ENCODE measurements at regions not wholly inside any gene's neighbourhood (a gene's known extent, or its start where the extent isn't known, plus 50 kb on each side); places are given as distances from the start of the nearest gene placed in this dataset.
"Not testable (repeated sequence)": the region's sequence is repeated elsewhere in the genome, so short reads cannot be mapped to it uniquely, and the experiment has no call there.

DNA sequence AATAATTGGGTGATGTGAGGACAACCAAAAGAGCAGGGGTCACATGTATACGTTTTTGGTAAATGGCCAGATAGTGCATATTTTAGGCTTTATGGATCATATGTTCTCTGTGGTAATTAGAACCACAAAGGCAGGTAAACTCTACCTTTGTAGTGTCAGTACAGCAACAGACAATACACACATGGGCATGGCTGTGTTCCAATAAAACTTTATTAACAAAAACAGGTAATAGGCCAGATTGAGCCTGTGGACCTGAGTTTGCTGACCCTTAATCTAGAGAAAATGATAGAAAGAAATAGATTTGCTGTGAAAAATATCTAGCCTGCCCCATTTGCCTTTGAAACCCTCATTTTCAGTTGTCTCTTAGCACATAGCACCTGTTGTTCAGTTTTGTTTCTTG is 177.2 kb upstream of the CXCR4 start:
- H3K36me3 Mint-ChIP-seq: no peaks in the 10 kb centered on the region
- H3K4me1 Mint-ChIP-seq: peaks cover 13% of the 10 kb centered on the region
- H3K27me3 Mint-ChIP-seq: peaks cover 6% of the 10 kb centered on the region
- no peak for DNase-seq
- CTCF ChIA-PET: interaction anchor here (1.5 kb wide), 1 partner anchor 14 kb away, joined by 3 read pairs; no protein-coding TSS in a partner anchor
- no peaks in the 10 kb centered on the region for H3K9me3 Mint-ChIP-seq
- H3K4me3 Mint-ChIP-seq: no peak overlapping the region
- no peak overlapping the region for H3K27ac Mint-ChIP-seq

DNA sequence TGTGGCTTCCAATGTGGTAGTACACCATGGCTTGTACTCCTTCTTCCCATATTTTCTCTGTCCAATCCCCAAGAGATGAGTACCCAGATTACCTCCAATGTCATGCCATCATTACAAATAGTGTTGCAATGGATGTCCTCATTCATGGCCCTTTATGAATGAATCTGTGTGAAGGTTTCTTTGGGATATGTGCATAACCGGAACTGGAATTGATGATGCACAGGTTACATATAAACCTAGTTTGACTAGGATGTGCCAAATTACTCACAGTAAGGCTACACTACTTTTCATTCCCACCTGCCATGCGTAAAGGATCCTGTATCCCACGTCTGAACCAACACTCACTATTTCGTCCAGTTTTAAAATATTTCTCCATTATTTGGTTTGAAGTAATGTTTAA is 173.9 kb upstream of the CXCR4 start:
- CTCF ChIA-PET: no interaction called here
- H3K4me3 Mint-ChIP-seq: no peak overlapping the region
- H3K36me3 Mint-ChIP-seq: no peaks in the 10 kb centered on the region
- peaks cover 5% of the 10 kb centered on the region for H3K27me3 Mint-ChIP-seq
- H3K27ac Mint-ChIP-seq: no peak overlapping the region
- H3K4me1 Mint-ChIP-seq: peaks cover 8% of the 10 kb centered on the region
- H3K9me3 Mint-ChIP-seq: no peaks in the 10 kb centered on the region
- DNase-seq: no peak

DNA sequence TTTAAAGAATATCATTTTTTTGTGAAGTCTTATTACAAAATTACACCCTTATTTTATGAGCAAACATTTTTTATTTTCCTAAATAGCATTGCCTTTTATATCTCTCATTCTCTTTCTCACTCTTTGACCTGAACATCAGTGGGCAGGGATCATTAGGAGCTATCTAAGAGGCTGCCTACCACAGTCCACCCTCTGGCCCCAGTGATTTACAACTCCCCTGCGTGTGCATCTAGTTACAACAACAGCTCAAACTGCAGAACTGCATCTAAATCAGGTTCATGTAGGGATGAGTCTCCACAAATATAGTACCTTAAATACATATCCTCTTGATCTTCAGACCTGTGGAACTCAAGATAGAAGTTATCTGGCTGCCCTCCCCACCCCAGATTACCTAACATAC is 172.4 kb upstream of the CXCR4 start:
- DNase-seq: no peak
- CTCF ChIA-PET: no interaction called here
- Mint-ChIP-seq H3K27me3 (peaks cover 5% of the 10 kb centered on the region), H3K9me3 (no peaks in the 10 kb centered on the region), H3K36me3 (no peaks in the 10 kb centered on the region), H3K4me3 (no peak overlapping the region), H3K27ac (no peak overlapping the region), H3K4me1 (peaks cover 8% of the 10 kb centered on the region)

DNA sequence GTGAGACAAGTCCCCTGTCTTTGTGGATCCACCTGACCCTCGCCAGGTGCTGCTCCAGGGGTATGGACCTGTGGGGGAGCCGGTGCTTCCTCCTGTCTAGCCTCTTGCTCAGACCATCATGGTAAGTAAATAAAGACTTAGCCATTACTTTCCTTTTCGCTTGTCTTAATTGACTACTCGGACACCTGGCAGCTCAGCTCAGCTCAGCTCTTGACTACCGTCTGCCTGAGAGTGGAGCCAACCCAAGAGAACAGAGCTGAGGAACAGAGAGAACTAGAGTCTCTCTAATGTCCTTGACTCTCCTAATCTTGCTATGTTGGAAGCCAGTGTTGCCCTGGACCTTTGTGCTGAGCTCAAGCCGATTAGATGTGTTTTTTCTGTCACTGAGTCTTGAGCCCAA is 170.3 kb upstream of the CXCR4 start:
- Mint-ChIP-seq H3K36me3 (no peaks in the 10 kb centered on the region), H3K27me3 (peaks cover 5% of the 10 kb centered on the region), H3K4me3 (no peak overlapping the region), H3K9me3 (no peaks in the 10 kb centered on the region), H3K4me1 (peaks cover 14% of the 10 kb centered on the region), H3K27ac (no peak overlapping the region)
- no peak for DNase-seq
- CTCF ChIA-PET: no interaction called here

DNA sequence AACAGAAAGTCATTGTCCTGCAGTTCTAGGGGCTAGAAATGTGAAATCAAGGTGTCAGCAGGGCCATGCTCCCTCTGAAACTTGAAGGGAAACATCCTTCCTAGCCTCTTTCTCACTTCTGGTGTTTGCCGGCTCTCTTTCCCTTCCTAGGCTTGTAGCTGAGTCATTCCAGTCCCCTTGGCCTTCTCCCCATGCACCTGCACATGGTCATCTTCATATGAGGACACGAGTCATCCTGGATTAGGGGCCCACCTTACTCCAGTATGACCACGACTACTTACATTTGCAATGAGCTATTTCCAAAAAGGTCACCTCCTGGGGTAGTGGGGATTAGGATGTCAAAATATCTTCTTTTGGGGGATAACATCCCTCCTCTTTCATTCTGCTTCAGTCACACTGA is 168.5 kb upstream of the CXCR4 start:
- H3K27ac Mint-ChIP-seq: no peak overlapping the region
- no peaks in the 10 kb centered on the region for H3K36me3 Mint-ChIP-seq
- H3K9me3 Mint-ChIP-seq: no peaks in the 10 kb centered on the region
- no peak for DNase-seq
- CTCF ChIA-PET: interaction anchor here (1.0 kb wide), 1 partner anchor 18 kb away, joined by 3 read pairs; no protein-coding TSS in a partner anchor
- H3K27me3 Mint-ChIP-seq: peaks cover 5% of the 10 kb centered on the region
- no peak overlapping the region for H3K4me3 Mint-ChIP-seq
- peaks cover 23% of the 10 kb centered on the region for H3K4me1 Mint-ChIP-seq

DNA sequence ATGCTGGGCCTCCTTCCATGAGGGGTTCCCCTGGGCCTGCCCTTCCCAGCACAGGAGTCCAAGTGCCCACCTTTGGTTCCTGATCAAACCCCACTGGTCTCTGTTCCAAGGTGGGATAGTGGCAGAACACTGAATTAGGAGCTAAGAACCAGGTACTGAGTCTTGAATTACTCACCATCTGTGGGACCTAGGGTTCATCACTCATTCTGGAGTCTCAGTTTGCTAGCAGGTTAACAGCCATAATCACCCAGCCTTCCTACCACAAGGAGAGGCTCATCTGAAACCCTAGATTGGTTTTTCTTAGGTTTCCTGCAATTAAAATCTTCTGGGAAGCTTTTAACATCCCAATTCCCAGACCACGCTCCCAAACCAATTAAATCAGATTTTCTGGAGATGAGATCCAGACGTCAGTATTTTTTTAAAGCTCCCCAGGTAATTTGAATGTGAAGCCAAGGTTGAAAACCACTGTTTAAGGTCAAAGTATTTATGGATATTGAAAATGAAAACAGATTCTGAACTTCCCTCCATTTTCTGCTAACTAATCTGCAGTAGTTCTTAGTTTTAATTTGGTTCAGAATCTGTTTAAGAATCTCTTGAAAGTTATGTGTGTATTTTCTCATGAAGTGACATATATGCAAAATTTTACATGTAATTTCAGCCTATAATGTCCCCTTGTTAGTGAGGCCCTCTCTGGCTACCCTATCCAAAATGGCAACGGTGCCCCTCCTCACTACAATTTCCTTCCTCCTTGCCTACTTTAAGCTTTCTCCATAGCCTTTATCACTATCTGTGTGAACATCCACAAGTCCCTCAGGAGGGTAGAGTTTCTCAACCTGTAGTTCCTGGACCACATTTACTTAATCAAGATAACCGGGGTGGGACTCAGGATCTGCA is 166.5 kb upstream of the CXCR4 start:
- H3K27ac Mint-ChIP-seq: no peak overlapping the region
- no peak overlapping the region for H3K4me3 Mint-ChIP-seq
- CTCF ChIA-PET: interaction anchor here (0.6 kb wide), 2 partner anchors 67 to 100 kb away, joined by 3 read pairs; no protein-coding TSS in a partner anchor
- H3K4me1 Mint-ChIP-seq: peaks cover 34% of the 10 kb centered on the region
- no peak for DNase-seq
- peaks cover 5% of the 10 kb centered on the region for H3K27me3 Mint-ChIP-seq
- H3K36me3 Mint-ChIP-seq: no peaks in the 10 kb centered on the region
- H3K9me3 Mint-ChIP-seq: no peaks in the 10 kb centered on the region

DNA sequence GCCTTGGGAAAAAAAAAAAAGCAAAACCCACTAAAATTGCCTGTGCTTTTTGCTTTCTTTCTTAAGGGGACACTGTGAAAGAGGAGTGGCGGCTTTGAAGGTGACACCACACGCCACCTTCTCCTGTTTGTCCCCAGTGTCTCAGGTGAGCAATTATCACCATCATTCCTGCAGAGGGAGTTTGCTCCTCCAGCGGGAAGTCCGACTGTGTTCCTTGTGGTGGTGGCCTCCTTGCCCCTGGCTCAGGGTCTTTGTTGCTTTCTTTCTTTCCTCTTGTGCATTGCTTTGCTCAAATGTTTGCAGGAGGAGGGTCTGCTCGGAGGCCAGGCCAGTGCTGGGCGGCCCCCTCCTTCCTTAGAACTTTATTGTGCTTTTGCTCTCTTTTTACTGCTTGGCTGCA is 164.3 kb upstream of the CXCR4 start:
- Mint-ChIP-seq H3K4me3 (no peak overlapping the region), H3K4me1 (peaks cover 36% of the 10 kb centered on the region), H3K36me3 (no peaks in the 10 kb centered on the region), H3K27ac (no peak overlapping the region), H3K9me3 (no peaks in the 10 kb centered on the region), H3K27me3 (peaks cover 3% of the 10 kb centered on the region)
- DNase-seq: no peak
- CTCF ChIA-PET: no interaction called here

DNA sequence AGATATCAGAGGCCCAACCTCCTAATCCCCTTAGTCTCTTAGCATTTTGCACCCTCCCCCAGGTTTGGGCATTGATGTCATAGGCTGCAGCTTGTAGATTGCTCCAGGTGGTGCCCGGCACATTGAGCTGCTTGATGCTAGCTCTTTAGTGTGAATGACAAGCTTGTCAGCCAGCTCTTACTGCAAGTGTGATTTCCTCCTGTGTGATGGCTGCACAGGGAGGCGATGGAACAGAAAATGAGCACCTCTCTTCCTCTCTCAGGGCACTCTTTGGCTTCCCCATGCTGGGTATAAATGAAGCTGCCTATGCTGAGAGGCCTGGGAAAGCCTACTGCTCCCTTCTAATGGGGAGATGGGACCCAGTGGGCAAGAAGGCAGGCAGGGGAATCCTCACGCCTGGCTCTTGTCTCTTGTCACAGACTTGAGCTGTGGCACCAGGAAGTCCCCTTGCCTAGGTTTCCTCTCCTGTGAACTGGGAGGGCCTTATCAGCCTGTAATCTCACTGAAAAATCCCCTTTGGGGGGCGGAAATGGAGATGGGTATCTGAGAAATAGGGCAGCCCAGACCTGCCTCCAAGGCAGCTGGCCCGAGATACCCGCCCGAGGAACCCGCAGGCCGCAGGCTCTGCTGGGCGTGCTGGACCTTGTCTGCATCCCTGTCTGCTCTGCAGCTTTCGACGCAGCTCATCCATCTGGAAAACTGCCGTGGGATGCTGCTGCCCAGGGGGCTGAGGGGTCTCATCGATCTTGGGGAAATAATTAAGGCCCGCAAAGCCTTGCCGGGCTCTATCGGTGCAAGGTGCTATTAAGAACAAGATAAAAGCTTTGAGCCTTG is 163.5 kb upstream of the CXCR4 start:
- H3K9me3 Mint-ChIP-seq: no peaks in the 10 kb centered on the region
- CTCF ChIA-PET: interaction anchor here (0.7 to 1.1 kb wide), 5 partner anchors 14 to 363 kb away, joined by 3 to 4 read pairs (median 3); no protein-coding TSS in a partner anchor
- H3K27me3 Mint-ChIP-seq: peaks cover 3% of the 10 kb centered on the region
- peak overlapping the region; percentile 84 for H3K27ac Mint-ChIP-seq
- DNase-seq: peak; percentile 54
- no peak overlapping the region for H3K4me3 Mint-ChIP-seq
- no peaks in the 10 kb centered on the region for H3K36me3 Mint-ChIP-seq
- peaks cover 36% of the 10 kb centered on the region for H3K4me1 Mint-ChIP-seq

DNA sequence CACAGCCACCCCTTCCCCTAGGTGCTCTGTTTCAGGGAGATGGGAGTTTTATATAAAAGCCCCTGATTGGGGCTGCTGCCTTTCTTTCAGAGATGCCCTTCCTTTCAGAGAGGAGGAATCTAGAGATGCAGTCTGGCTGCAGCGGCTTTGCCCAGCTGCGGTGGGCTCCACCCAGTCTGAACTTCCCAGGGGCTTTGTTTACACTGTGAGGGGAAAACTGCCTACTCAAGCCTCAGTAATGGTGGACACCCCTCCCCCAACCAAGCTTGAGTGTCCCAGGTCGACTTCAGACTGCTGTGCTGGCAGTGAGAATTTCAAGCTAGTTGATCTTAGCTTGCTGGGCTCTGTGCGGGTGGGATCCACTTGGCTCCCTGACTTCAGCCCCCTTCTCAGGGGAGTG is 148.4 kb upstream of the CXCR4 start:
- H3K9me3 Mint-ChIP-seq: peaks cover 32% of the 10 kb centered on the region
- H3K4me3 Mint-ChIP-seq, H3K27me3 Mint-ChIP-seq, H3K27ac Mint-ChIP-seq, H3K36me3 Mint-ChIP-seq, DNase-seq, CTCF ChIA-PET, H3K4me1 Mint-ChIP-seq: not testable (repeated sequence)

DNA sequence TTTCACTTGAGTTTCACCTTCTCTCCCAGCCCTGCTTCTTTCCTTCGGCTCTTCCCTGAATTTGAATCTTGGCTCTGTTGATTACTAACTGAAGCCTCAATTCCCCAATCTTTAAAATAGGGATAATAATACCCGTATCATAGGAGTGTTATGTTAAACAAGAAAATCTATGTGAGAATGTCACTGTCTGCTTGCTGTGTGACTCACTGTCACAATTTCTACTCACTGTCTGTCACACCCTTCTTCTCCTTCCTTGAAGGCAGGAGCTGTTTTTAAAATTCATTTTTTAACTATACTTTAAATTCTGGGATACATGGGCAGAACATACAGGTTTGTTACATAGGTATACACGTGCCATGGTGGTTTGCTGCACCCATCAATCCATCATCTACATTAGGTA is 141.6 kb upstream of the CXCR4 start:
- Mint-ChIP-seq H3K27ac (no peak overlapping the region), H3K4me1 (no peaks in the 10 kb centered on the region), H3K36me3 (peaks cover 1% of the 10 kb centered on the region), H3K9me3 (peaks cover 10% of the 10 kb centered on the region), H3K27me3 (peaks cover 8% of the 10 kb centered on the region), H3K4me3 (no peak overlapping the region)
- DNase-seq: no peak
- CTCF ChIA-PET: interaction anchor here (1.0 kb wide), 1 partner anchor 9 kb away, joined by 4 read pairs; no protein-coding TSS in a partner anchor

DNA sequence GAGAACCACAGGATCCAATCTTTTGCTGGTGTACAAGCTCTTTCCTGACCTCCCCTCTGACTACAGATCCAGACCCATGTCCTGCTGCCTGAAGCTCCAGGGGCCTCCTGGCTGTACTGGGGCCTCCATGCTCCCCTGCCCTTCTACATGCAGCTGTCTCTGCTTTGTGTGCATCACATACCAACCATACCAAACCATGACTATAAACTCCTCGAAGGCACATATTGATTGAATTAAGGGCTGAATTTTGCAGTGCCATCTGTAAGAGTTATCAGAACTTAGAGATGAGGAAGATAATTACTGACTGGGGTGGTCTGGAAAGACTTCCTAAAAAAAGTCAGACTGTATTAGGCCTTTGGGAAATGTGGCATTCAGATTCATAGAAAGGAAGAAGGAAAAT is 139.9 kb upstream of the CXCR4 start:
- no peaks in the 10 kb centered on the region for H3K9me3 Mint-ChIP-seq
- no peak overlapping the region for H3K27ac Mint-ChIP-seq
- H3K36me3 Mint-ChIP-seq: no peaks in the 10 kb centered on the region
- H3K27me3 Mint-ChIP-seq: peaks cover 8% of the 10 kb centered on the region
- CTCF ChIA-PET: no interaction called here
- no peak for DNase-seq
- no peaks in the 10 kb centered on the region for H3K4me1 Mint-ChIP-seq
- no peak overlapping the region for H3K4me3 Mint-ChIP-seq

DNA sequence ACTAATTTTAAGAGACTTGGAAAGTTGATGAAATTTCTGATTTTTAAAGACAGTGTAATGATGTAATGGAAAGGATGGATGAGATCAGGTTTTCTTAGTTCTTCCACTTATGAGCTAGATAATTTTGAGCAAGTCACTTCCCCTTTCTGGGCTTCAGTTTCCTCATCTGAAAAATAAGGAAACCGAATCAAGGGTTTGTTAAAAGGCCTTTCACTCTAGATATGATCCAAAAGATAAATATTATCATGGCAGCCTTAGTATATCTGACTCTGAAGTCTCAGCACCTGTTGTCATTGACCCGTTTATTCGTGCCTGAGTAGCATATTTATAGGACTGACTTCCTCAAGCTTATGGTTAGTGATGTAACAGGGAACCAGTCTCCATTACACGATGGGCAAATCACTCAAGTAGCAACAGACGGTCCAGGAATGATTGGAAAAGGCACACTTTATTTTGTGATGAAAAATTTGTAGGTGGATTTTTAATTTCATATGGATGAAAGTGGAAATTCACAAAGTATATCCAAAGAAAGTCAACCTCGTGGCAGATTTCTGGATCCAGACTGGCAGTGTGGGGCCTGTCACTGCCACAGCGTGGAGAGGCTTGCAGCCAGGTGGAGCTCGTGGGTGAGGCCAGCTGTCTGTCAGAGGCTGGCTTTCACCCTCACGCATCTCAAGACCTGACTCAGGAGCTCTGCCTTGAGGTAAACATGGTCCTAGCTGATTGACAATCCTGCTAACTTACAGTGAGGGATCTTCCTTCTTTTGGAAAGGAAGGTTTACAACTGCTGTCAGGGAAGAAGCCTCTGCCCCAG is 137.9 kb upstream of the CXCR4 start:
- Mint-ChIP-seq H3K27ac (no peak overlapping the region), H3K27me3 (peaks cover 13% of the 10 kb centered on the region), H3K9me3 (no peaks in the 10 kb centered on the region), H3K36me3 (no peaks in the 10 kb centered on the region), H3K4me3 (no peak overlapping the region), H3K4me1 (peaks cover 6% of the 10 kb centered on the region)
- DNase-seq: no peak
- CTCF ChIA-PET: interaction anchor here (0.6 to 1.4 kb wide), 7 partner anchors 17 to 436 kb away, joined by 3 to 5 read pairs (median 4); no protein-coding TSS in a partner anchor

DNA sequence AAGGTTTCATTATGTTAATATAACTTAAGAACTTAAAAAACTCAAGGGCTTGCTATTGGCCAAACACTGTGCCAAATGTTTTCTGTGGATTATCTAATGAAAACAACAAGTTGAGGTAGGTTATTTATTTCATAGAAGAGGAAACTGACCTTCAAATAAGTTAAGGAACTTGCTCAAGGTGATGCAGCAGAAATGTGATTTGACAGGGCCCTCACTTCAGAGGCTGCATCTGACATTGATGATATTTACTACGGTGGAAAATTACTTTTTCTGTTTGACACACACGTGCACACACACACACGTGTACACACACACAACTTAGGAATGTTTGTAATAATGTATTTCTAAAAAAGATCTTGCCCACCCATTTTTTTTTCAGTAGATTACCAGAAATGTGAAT is 137.2 kb upstream of the CXCR4 start:
- CTCF ChIA-PET: interaction anchor here (0.6 to 1.6 kb wide), 6 partner anchors 16 to 435 kb away, joined by 3 to 5 read pairs (median 4); no protein-coding TSS in a partner anchor
- peaks cover 6% of the 10 kb centered on the region for H3K4me1 Mint-ChIP-seq
- H3K9me3 Mint-ChIP-seq: no peaks in the 10 kb centered on the region
- H3K4me3 Mint-ChIP-seq: no peak overlapping the region
- no peak overlapping the region for H3K27ac Mint-ChIP-seq
- no peak for DNase-seq
- peaks cover 13% of the 10 kb centered on the region for H3K27me3 Mint-ChIP-seq
- no peaks in the 10 kb centered on the region for H3K36me3 Mint-ChIP-seq

DNA sequence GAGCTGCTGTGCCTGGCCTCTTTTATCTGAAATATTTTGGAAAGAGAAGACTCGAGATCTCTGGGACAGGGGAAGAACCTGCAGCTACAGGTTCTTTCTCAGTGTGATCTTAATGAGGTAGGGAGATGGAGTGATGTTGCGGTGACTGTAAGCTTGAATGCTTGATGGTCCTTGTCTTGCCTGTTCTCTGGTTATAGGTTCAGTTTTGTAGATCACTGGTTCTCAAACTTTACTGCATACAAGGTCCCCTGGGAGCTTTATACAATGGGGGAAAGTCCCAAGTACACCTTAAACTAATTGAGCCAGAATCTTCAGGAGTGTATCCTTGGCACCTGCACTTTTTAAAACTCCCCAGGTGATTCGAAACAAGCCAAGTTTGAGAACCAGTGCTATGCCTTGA is 136.7 kb upstream of the CXCR4 start:
- H3K36me3 Mint-ChIP-seq: no peaks in the 10 kb centered on the region
- H3K4me3 Mint-ChIP-seq: no peak overlapping the region
- H3K27ac Mint-ChIP-seq: no peak overlapping the region
- CTCF ChIA-PET: interaction anchor here (1.6 kb wide), 1 partner anchor 15 kb away, joined by 5 read pairs; no protein-coding TSS in a partner anchor
- peaks cover 13% of the 10 kb centered on the region for H3K27me3 Mint-ChIP-seq
- DNase-seq: no peak
- no peaks in the 10 kb centered on the region for H3K9me3 Mint-ChIP-seq
- H3K4me1 Mint-ChIP-seq: peaks cover 6% of the 10 kb centered on the region
